ENCODE measurements at regions not wholly inside any gene's neighbourhood (a gene's known extent, or its start where the extent isn't known, plus 50 kb on each side); places are given as distances from the start of the nearest gene placed in this dataset.
A peak's percentile ranks its signal among the peaks of the same experiment; 100 is the strongest.
"Not testable (repeated sequence)": the region's sequence is repeated elsewhere in the genome, so short reads cannot be mapped to it uniquely, and the experiment has no call there.

- no peak for TF ChIP-seq TRIM28 (IDR thresholded peaks at IDR 0.05; ENCODE audit: borderline replicate concordance, low read length)
These were observed 827.5 kb downstream of the TAF11L14 start (continued) for GRCh38 chr5:18461766-18462165.

- Histone ChIP-seq H3K4me1 (ENCODE audit: control insufficient read depth, insufficient read depth, low read length) (no peaks in the 10 kb centered on the region), H3K9me3 (ENCODE audit: control insufficient read depth, insufficient read depth, low read depth, low read length) (no peaks in the 10 kb centered on the region), H3K36me3 (ENCODE audit: control insufficient read depth in 2 of 2, insufficient read depth in 1 of 2, low read length in 2 of 2) (no peaks in the 10 kb centered on the region), H3K27ac (ENCODE audit: extremely low read depth, low read depth, low read length) (no peak overlapping the region), H3K4me3 (ENCODE audit: low read depth, low read length) (no peak overlapping the region)
- ChIA-PET CTCF (interaction anchor here (0.6 to 3.5 kb wide), 34 partner anchors 10 to 1941 kb away, joined by 3 to 52 read pairs (median 4); no protein-coding TSS in a partner anchor), POLR2A (no interaction called here)
- TF ChIP-seq MYNN (tag by site-specific recombination; IDR thresholded peaks at IDR 0.05; ENCODE audit: borderline replicate concordance) (no peak), CTCF (tag by site-specific recombination; IDR thresholded peaks at IDR 0.05) (peak; percentile 47), ZNF26 (tag by site-specific recombination; IDR thresholded peaks at IDR 0.05) (no peak), ZNF654 (tag by site-specific recombination; IDR thresholded peaks at IDR 0.05; ENCODE audit: low read depth) (peak; percentile 83)
These were observed 831.8 kb downstream of the TAF11L14 start for GRCh38 chr5:18465833-18466681.

GRCh38 chr5:18466731-18467130 lies 832.5 kb downstream of the TAF11L14 start:
- POLR2A ChIA-PET: no interaction called here
- H3K4me1 ChIP-seq (ENCODE audit: control insufficient read depth, insufficient read depth, low read length): no peaks in the 10 kb centered on the region
- H3K9me3 ChIP-seq (ENCODE audit: control insufficient read depth, insufficient read depth, low read depth, low read length): no peaks in the 10 kb centered on the region
- no peak overlapping the region for H3K27ac ChIP-seq (ENCODE audit: extremely low read depth, low read depth, low read length)
- H3K4me3 ChIP-seq (ENCODE audit: low read depth, low read length): no peak overlapping the region
- CTCF ChIA-PET: interaction anchor here (0.6 to 3.5 kb wide), 32 partner anchors 10 to 1940 kb away, joined by 3 to 52 read pairs (median 4); no protein-coding TSS in a partner anchor
- H3K36me3 ChIP-seq (ENCODE audit: control insufficient read depth in 2 of 2, insufficient read depth in 1 of 2, low read length in 2 of 2): no peaks in the 10 kb centered on the region
- TF ChIP-seq ZNF140 (tag by site-specific recombination; IDR thresholded peaks at IDR 0.05) (no peak), ZNF433 (tag by site-specific recombination; IDR thresholded peaks at IDR 0.05; ENCODE audit: low read depth) (no peak), ZBTB17 (tag by site-specific recombination; IDR thresholded peaks at IDR 0.05) (no peak), KLF7 (tag by site-specific recombination; IDR thresholded peaks at IDR 0.05; ENCODE audit: borderline replicate concordance) (no peak), ZNF112 (tag by site-specific recombination; IDR thresholded peaks at IDR 0.05) (no peak), ZNF776 (tag by site-specific recombination; IDR thresholded peaks at IDR 0.05; ENCODE audit: borderline replicate concordance) (no peak), ZBTB21 (tag by site-specific recombination; IDR thresholded peaks at IDR 0.05) (no peak), ZNF274 (IDR thresholded peaks at IDR 0.05; ENCODE audit: low read length) (no peak), ZNF274 (tag by site-specific recombination; IDR thresholded peaks at IDR 0.05; ENCODE audit: borderline replicate concordance) (no peak), PRDM6 (tag by site-specific recombination; IDR thresholded peaks at IDR 0.05) (no peak), ZNF585B (tag by site-specific recombination; IDR thresholded peaks at IDR 0.05) (no peak), ZNF366 (tag by site-specific recombination; conservative IDR thresholded peaks at IDR 0.05) (no peak), ZNF26 (tag by site-specific recombination; IDR thresholded peaks at IDR 0.05) (no peak), PRDM1 (tag by site-specific recombination; IDR thresholded peaks at IDR 0.05) (no peak), ZNF785 (tag by site-specific recombination; IDR thresholded peaks at IDR 0.05) (no peak), ZNF654 (tag by site-specific recombination; IDR thresholded peaks at IDR 0.05; ENCODE audit: low read depth) (no peak), ZFP41 (tag by site-specific recombination; IDR thresholded peaks at IDR 0.05; ENCODE audit: borderline replicate concordance) (no peak), OSR2 (tag by site-specific recombination; IDR thresholded peaks at IDR 0.05) (no peak), ZNF239 (tag by site-specific recombination; IDR thresholded peaks at IDR 0.05) (no peak)

- H3K4me3 ChIP-seq (ENCODE audit: low read depth, low read length); H3K9me3 ChIP-seq (ENCODE audit: control insufficient read depth, insufficient read depth, low read depth, low read length); POLR2A ChIA-PET; H3K36me3 ChIP-seq (ENCODE audit: control insufficient read depth in 2 of 2, insufficient read depth in 1 of 2, low read length in 2 of 2); H3K27ac ChIP-seq (ENCODE audit: extremely low read depth, low read depth, low read length); CTCF ChIA-PET; H3K4me1 ChIP-seq (ENCODE audit: control insufficient read depth, insufficient read depth, low read length): not testable (repeated sequence)
These were observed 837.5 kb downstream of the TAF11L14 start for GRCh38 chr5:18471791-18472190.

All from HEK293 (cell line).